Body of pancreas (tissue), 4 donors: ENCODE measurements at regions not wholly inside any gene's neighbourhood (a gene's known extent, or its start where the extent isn't known, plus 50 kb on each side); places are given as distances from the start of the nearest gene placed in this dataset.

Source experiments
- ATAC-seq: fragments of 150-250 bp; one replicate; pipeline ENCODE4 v1.9.1; 2016
- DNase-seq, 4 donors: peaks; one replicate each; pipeline ENCODE4 v3.0.0-alpha.2; 2019
- H3K27ac ChIP-seq, 4 donors: fragments of 200-600 bp; sonication (generic); 1 replicate in 3 of 4; 2 replicates in 1 of 4; pipeline versions ENCODE4 v1.5.1 to v1.6.1; 2016 to 2019; ENCODE audit warnings: mild to moderate bottlenecking in 1 of 4, mixed read lengths in 1 of 4, moderate library complexity in 1 of 4
- H3K27me3 ChIP-seq, 2 donors: fragments of 200-600 bp; sonication (generic); one replicate each; pipeline ENCODE4 v1.6.0; 2016; ENCODE audit warnings: mild to moderate bottlenecking in 1 of 2
- H3K36me3 ChIP-seq, 2 donors: fragments of 200-600 bp; sonication (generic); replicated peaks in 1 of 2; 2 replicates each; pipeline ENCODE4 v1.5.1; 2016; ENCODE audit warnings: low read depth in 2 of 2; ENCODE audit not compliant: insufficient read depth in 1 of 2
- H3K4me1 ChIP-seq: fragments of 200-600 bp; sonication (generic); one replicate; pipeline ENCODE4 v1.6.0; 2016
- H3K4me3 ChIP-seq, 2 donors: fragments of 200-600 bp; sonication (generic); 1 replicate in 1 of 2; 2 replicates in 1 of 2; pipeline ENCODE4 v1.5.1; 2016 to 2019
- H3K9me3 ChIP-seq, 3 donors: fragments of 200-600 bp; sonication (generic); 1 replicate in 2 of 3; 2 replicates in 1 of 3; pipeline ENCODE4 v1.5.1; 2016
- POLR2A ChIP-seq, 3 donors: fragments of 450-650 bp; IDR thresholded peaks; one replicate each; pipeline ENCODE4 v1.6.1; 2016; ENCODE audit warnings: antibody characterized with exemption in 3 of 3, mild to moderate bottlenecking in 2 of 3
- WGBS, 2 donors: methylation state at CpG; one replicate each; pipeline ENCODE4 v1.1.5; 2017; 5-methylcytosine and 5-hydroxymethylcytosine counted together
- intact Hi-C: fragments of 100-400 bp; cut with DNase I; formaldehyde crosslinking; loops from one replicate; pipeline ENCODE4 v1.15.1; 2023
- TF ChIP-seq, protein P1 (sequence below), 7 experiments: fragments of 450-650 bp in 4 of 7; fragments of 200-600 bp in 3 of 7; sonication (generic) in 3 of 7; IDR thresholded peaks; one replicate each; pipeline ENCODE4 v1.5.1; 2016 to 2019; ENCODE audit warnings: antibody characterized with exemption in 7 of 7

DNA sequence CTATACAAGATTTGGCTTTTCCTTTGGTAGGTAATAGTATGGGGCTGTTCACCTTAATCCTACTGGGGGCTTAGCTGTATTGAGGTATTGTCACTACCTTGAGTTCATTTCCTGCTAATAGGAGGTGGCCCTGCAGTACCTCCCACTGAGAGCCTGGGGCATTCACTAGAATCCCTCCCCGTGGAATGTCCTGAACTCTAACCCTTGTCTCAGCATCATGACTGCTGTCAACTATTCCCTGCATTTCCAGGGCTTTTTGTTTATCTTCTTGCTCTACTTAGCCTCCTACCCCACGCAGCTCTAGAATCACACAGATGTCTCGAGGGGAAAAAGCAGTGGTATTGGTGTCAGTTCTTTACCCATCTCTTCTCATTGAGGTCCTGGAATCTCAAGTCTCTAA, 542.3 kb downstream of the METTL4 start:
- Histone ChIP-seq H3K27ac (no peak overlapping the region), H3K9me3 (no peaks in the 10 kb centered on the region), H3K27me3 (no peaks in the 10 kb centered on the region), H3K4me3 (no peak overlapping the region), H3K36me3 (no peaks in the 10 kb centered on the region), H3K4me1 (no peaks in the 10 kb centered on the region)
- intact Hi-C loops, result no loop called here
- DNase-seq, result no peak
- no peak for ATAC-seq
- TF ChIP-seq POLR2A (IDR thresholded peaks at IDR 0.05), result no peak
- TF ChIP-seq, protein P1, sequence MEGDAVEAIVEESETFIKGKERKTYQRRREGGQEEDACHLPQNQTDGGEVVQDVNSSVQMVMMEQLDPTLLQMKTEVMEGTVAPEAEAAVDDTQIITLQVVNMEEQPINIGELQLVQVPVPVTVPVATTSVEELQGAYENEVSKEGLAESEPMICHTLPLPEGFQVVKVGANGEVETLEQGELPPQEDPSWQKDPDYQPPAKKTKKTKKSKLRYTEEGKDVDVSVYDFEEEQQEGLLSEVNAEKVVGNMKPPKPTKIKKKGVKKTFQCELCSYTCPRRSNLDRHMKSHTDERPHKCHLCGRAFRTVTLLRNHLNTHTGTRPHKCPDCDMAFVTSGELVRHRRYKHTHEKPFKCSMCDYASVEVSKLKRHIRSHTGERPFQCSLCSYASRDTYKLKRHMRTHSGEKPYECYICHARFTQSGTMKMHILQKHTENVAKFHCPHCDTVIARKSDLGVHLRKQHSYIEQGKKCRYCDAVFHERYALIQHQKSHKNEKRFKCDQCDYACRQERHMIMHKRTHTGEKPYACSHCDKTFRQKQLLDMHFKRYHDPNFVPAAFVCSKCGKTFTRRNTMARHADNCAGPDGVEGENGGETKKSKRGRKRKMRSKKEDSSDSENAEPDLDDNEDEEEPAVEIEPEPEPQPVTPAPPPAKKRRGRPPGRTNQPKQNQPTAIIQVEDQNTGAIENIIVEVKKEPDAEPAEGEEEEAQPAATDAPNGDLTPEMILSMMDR (IDR thresholded peaks at IDR 0.05), result no peak
- 34 to 49% methylated on average over 3 of the region's 3 CpGs for WGBS, 2 donors

DNA sequence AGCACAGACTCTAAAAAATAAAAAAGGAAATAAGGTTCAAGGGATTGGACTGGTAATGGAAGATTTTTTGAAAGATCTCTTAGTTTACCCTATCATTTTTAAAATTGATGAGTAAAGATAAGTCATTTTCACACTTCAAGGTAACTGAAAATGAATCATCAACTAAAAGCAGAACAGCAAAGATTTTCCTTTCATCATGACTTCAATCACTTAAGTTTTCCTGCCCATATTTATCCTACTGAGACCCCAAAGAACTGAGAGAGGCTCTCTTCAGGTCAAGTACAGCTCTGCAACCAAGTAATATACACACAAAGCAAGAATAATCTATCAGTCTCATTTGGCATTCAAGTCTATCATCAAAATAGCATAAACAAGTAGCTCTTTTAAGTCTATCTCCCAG, 540.7 kb downstream of the METTL4 start:
- DNase-seq, result no peak
- Histone ChIP-seq H3K27me3 (no peaks in the 10 kb centered on the region), H3K4me3 (no peak overlapping the region), H3K36me3 (no peaks in the 10 kb centered on the region), H3K9me3 (no peaks in the 10 kb centered on the region), H3K27ac (no peak overlapping the region), H3K4me1 (no peaks in the 10 kb centered on the region)
- TF ChIP-seq, protein P1 (IDR thresholded peaks at IDR 0.05), result no peak
- no peak for TF ChIP-seq POLR2A (IDR thresholded peaks at IDR 0.05)
- intact Hi-C loops, result no loop called here
- ATAC-seq, result no peak

GRCh38 chr18:2032036-2032435, 539.3 kb downstream of the METTL4 start:
- intact Hi-C loops, result no loop called here
- ATAC-seq, result no peak
- H3K4me3 ChIP-seq, result no peak overlapping the region
- H3K27ac ChIP-seq, result no peak overlapping the region
- H3K36me3 ChIP-seq, result no peaks in the 10 kb centered on the region
- no peaks in the 10 kb centered on the region for H3K4me1 ChIP-seq
- TF ChIP-seq POLR2A (IDR thresholded peaks at IDR 0.05), result no peak
- TF ChIP-seq, protein P1 (IDR thresholded peaks at IDR 0.05), result no peak
- H3K27me3 ChIP-seq, result no peaks in the 10 kb centered on the region
- H3K9me3 ChIP-seq, result no peaks in the 10 kb centered on the region
- DNase-seq, result no peak

GRCh38 chr18:2035056-2035455, 536.2 kb downstream of the METTL4 start:
- Histone ChIP-seq H3K9me3 (no peaks in the 10 kb centered on the region), H3K27ac (no peak overlapping the region), H3K27me3 (no peaks in the 10 kb centered on the region), H3K4me3 (no peak overlapping the region), H3K4me1 (no peaks in the 10 kb centered on the region), H3K36me3 (no peaks in the 10 kb centered on the region)
- TF ChIP-seq, protein P1 (IDR thresholded peaks at IDR 0.05), result no peak
- no peak for TF ChIP-seq POLR2A (IDR thresholded peaks at IDR 0.05)
- ATAC-seq, result no peak
- DNase-seq, result no peak
- 70 to 76% methylated on average over 7 of the region's 7 CpGs for WGBS, 2 donors
- intact Hi-C loops, result no loop called here

- Histone ChIP-seq H3K9me3 (no peaks in the 10 kb centered on the region), H3K27me3 (no peaks in the 10 kb centered on the region), H3K36me3 (no peaks in the 10 kb centered on the region), H3K4me1 (no peaks in the 10 kb centered on the region), H3K4me3 (no peak overlapping the region), H3K27ac (no peak overlapping the region)
- ATAC-seq, result no peak
- WGBS, 2 donors, result 10 to 35% methylated on average over 3 of the region's 3 CpGs
- TF ChIP-seq, protein P1 (IDR thresholded peaks at IDR 0.05), result no peak
- no peak for TF ChIP-seq POLR2A (IDR thresholded peaks at IDR 0.05)
- intact Hi-C loops, result no loop called here
- no peak for DNase-seq
These were observed 535.2 kb downstream of the METTL4 start for GRCh38 chr18:2036086-2036485.
